GM12892 (cell line): ENCODE measurements at regions not wholly inside any gene's neighbourhood (a gene's known extent, or its start where the extent isn't known, plus 50 kb on each side); places are given as distances from the start of the nearest gene placed in this dataset.

Source experiments
- POLR2A ChIP-seq: IDR thresholded peaks from 2 replicates; pipeline ENCODE4 v1.6.1; 2011; ENCODE audit warnings: low read depth, low read length, control low read depth
- POLR2AphosphoS5 ChIP-seq: IDR thresholded peaks from 2 replicates; pipeline ENCODE4 v1.6.1; 2011; ENCODE audit warnings: low read depth, low read length, control low read depth

DNA sequence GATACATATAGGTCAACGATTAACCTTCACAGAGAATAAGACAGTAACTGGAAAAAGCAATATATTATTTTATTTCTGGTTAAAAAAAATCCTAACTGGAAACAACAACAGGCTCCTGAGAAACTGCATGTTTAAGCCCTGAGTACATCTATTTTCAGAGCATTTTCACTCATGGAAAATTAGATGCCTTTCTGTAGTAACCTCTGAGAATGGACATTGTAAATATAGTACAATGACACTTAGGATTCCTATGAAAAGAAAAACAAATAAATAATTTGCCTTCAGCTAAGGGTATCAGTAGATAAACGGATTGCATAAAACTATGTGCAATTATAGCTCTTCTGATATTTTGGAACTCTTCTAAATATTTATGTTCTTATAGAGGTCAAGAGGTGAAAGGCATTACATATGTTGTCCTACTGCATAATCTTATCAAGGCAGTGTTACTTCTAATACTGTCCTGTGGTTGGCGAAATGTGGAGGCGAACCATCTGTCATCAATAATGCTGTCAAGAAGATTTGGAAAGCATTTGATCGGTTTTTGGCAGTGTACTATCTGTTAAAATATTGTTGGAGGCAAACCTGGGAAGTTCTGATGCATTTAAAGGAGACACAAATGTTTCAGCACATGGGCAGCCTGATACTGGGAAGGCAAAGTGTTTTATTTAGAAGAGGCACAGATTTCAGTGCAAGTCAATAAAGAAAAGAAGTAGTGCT lies 381.8 kb downstream of the BTG1 start:
- no peak for TF ChIP-seq POLR2A
- TF ChIP-seq POLR2AphosphoS5: no peak
